ENCODE measurements at regions not wholly inside any gene's neighbourhood (a gene's known extent, or its start where the extent isn't known, plus 50 kb on each side); places are given as distances from the start of the nearest gene placed in this dataset.

DNA sequence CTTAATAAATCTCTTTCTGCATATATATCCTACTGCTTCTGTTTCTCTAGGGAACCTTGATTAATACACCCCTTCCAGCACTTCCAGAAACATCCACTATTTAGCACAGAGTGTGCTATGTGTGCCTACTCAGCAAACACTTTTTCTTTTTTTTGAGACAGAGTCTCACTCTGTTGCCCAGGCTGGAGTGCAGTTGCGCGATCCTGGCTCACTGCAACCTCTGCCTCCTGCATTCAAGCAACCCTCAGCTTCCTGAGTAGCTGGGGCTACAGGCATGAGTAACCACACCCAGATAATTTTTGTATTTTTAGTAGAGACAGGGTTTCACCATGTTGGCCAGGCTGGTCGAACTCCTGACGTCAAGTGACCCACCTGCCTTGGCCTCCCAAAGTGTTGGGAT is 266.9 kb upstream of the DIAPH2 start:
- ATAC-seq (ENCODE audit: low read depth), result no peak
- CTCF ChIA-PET, result no interaction called here
- Mint-ChIP-seq H3K9me3 (no peaks in the 10 kb centered on the region), H3K27ac (no peak overlapping the region), H3K27me3 (no peaks in the 10 kb centered on the region), H3K36me3 (ENCODE audit: low read depth) (no peaks in the 10 kb centered on the region), H3K4me1 (no peaks in the 10 kb centered on the region), H3K4me3 (no peak overlapping the region)
- TF ChIP-seq, protein P1, sequence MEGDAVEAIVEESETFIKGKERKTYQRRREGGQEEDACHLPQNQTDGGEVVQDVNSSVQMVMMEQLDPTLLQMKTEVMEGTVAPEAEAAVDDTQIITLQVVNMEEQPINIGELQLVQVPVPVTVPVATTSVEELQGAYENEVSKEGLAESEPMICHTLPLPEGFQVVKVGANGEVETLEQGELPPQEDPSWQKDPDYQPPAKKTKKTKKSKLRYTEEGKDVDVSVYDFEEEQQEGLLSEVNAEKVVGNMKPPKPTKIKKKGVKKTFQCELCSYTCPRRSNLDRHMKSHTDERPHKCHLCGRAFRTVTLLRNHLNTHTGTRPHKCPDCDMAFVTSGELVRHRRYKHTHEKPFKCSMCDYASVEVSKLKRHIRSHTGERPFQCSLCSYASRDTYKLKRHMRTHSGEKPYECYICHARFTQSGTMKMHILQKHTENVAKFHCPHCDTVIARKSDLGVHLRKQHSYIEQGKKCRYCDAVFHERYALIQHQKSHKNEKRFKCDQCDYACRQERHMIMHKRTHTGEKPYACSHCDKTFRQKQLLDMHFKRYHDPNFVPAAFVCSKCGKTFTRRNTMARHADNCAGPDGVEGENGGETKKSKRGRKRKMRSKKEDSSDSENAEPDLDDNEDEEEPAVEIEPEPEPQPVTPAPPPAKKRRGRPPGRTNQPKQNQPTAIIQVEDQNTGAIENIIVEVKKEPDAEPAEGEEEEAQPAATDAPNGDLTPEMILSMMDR (IDR thresholded peaks at IDR 0.05), result no peak
- intact Hi-C loops (cut with micrococcal nuclease), result no loop called here
- POLR2A ChIA-PET, result no interaction called here
- DNase-seq, result no peak

DNA sequence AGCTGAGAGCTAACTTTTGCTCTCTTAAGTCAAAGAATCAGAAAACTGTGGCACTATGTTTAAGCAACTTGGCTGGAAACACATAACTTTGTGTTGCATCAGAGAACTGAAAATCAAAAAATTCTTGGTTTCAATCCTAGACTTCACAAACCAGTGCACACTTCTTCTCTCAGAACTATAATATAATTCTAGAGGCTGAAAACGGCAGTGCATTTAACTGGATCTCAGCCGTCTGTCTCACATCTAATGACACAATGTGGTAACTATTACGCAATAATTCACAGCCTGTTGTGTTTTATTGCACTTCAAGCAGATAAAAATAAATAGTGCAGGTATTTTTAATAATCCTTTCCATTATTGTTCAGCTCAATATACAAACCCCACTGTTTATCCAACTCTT is 260.6 kb upstream of the DIAPH2 start:
- Mint-ChIP-seq H3K9me3 (no peaks in the 10 kb centered on the region), H3K4me1 (no peaks in the 10 kb centered on the region), H3K36me3 (ENCODE audit: low read depth) (no peaks in the 10 kb centered on the region), H3K27me3 (no peaks in the 10 kb centered on the region), H3K4me3 (no peak overlapping the region), H3K27ac (no peak overlapping the region)
- CTCF ChIA-PET, result no interaction called here
- POLR2A ChIA-PET, result no interaction called here
- TF ChIP-seq, protein P1 (IDR thresholded peaks at IDR 0.05), result no peak
- no peak for ATAC-seq (ENCODE audit: low read depth)
- DNase-seq, result no peak
- intact Hi-C loops (cut with micrococcal nuclease), result no loop called here

DNA sequence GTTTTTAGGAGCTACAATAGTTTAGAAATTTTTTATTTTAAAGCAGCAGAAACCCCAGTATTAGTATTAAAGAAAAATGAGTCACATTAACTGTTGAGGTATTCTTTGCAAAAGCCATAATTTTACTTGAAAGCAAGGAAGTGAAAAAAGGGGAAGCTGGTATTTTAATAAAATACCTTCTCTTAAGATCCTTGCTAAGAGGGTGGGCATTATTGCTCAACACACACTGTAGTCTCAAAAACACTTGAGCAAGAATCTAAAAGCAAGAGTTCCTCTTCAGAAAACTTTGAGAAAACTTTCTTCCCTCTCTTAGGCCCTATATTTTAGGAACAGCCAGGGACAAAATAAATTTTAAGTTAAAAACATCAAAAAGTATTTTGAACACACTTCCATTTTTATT is 259.4 kb upstream of the DIAPH2 start:
- ATAC-seq (ENCODE audit: low read depth) (no peak), DNase-seq (no peak)
- Mint-ChIP-seq H3K4me3 (no peak overlapping the region), H3K27me3 (no peaks in the 10 kb centered on the region), H3K27ac (no peak overlapping the region), H3K9me3 (no peaks in the 10 kb centered on the region), H3K4me1 (no peaks in the 10 kb centered on the region), H3K36me3 (ENCODE audit: low read depth) (no peaks in the 10 kb centered on the region)
- ChIA-PET CTCF (no interaction called here), POLR2A (no interaction called here)
- intact Hi-C loops (cut with micrococcal nuclease), result no loop called here
- TF ChIP-seq, protein P1 (IDR thresholded peaks at IDR 0.05), result no peak

GRCh38 chrX:96430756-96431455 is 253.7 kb upstream of the DIAPH2 start:
- H3K27me3 Mint-ChIP-seq, result no peaks in the 10 kb centered on the region
- H3K36me3 Mint-ChIP-seq (ENCODE audit: low read depth), result no peaks in the 10 kb centered on the region
- POLR2A ChIA-PET, result no interaction called here
- TF ChIP-seq, protein P1 (IDR thresholded peaks at IDR 0.05), result no peak
- no peaks in the 10 kb centered on the region for H3K4me1 Mint-ChIP-seq
- no peak overlapping the region for H3K27ac Mint-ChIP-seq
- intact Hi-C loops (cut with micrococcal nuclease), result no loop called here
- CTCF ChIA-PET, result no interaction called here
- DNase-seq, result no peak
- ATAC-seq (ENCODE audit: low read depth), result no peak
- no peak overlapping the region for H3K4me3 Mint-ChIP-seq
- no peaks in the 10 kb centered on the region for H3K9me3 Mint-ChIP-seq

DNA sequence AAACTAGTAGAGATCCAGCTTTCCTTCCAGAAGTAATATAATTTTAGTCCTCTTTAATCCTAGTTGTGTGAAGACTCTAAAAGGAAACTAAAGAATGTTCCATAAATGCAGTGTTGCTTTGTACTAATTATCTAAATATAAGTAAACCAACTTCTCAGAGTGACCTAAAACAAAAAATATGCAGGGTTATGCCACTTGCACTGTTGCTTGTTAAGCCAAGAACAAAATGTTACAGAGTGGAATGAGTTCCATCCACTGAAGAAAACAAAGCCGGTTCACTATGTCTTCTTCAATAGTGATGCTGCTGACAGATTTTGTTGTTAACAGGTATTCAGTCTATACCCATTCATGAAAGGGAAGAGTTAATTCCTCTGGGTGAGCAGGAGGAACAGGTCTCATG is 252.0 kb upstream of the DIAPH2 start:
- CTCF ChIA-PET, result no interaction called here
- Mint-ChIP-seq H3K27ac (no peak overlapping the region), H3K9me3 (no peaks in the 10 kb centered on the region), H3K4me3 (no peak overlapping the region), H3K36me3 (ENCODE audit: low read depth) (no peaks in the 10 kb centered on the region), H3K27me3 (no peaks in the 10 kb centered on the region), H3K4me1 (no peaks in the 10 kb centered on the region)
- no peak for ATAC-seq (ENCODE audit: low read depth)
- no peak for DNase-seq
- intact Hi-C loops (cut with micrococcal nuclease), result no loop called here
- POLR2A ChIA-PET, result no interaction called here
- TF ChIP-seq, protein P1 (IDR thresholded peaks at IDR 0.05), result no peak

Measured in activated B cell treated with CpG ODN at 0.5 μM for 24 hours (primary cell).